ENCODE measurements at regions not wholly inside any gene's neighbourhood (a gene's known extent, or its start where the extent isn't known, plus 50 kb on each side); places are given as distances from the start of the nearest gene placed in this dataset.

DNA sequence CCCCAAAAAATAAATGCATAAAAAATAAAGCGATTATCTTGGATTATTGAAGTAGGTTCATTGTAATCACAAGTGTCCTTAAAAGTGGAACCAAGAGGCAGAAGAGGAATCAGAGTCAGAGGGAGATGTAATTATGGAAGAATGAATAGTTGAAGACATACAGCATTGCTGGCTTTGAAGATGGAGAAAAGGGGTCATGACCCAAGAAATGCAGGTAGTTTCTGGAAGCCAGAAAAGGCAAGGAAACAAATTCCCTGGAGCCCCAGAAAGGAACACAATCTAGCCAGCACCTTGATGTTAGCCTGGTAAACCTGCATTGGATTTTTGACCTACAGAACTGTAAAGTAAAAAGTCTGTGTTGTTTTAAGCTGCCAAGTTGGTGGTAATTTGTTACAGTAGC, 57.5 kb upstream of the PTGR2 start:
- intact Hi-C loops (cut with micrococcal nuclease) (no loop called here), dilution Hi-C loops (cut with MboI; ENCODE audit: extremely low pct_ligation_motif_present, low sequenced_read_pairs) (no loop called here)
- Histone ChIP-seq H3K9me3 (replicated peaks; ENCODE audit: control insufficient read depth, insufficient read depth, low read length) (no peaks in the 10 kb centered on the region), H2AFZ (ENCODE audit: low read depth, low read length) (no peak overlapping the region), H3K9ac (replicated peaks; ENCODE audit: extremely low read depth, insufficient read depth, low read length) (no peak overlapping the region), H3K9me1 (replicated peaks; ENCODE audit: control insufficient read depth, extremely low read depth, insufficient read depth, low read length) (no peaks in the 10 kb centered on the region), H3K4me1 (ENCODE audit: control insufficient read depth, extremely low read depth, insufficient read depth, low read length) (peaks cover 22% of the 10 kb centered on the region), H3K4me3 (replicated peaks in 1 of 3; ENCODE audit: insufficient read depth in 1 of 3, low read depth in 1 of 3, low read length in 3 of 3) (no peak overlapping the region), H3K36me3 (ENCODE audit: control insufficient read depth in 2 of 2, extremely low read depth in 1 of 2, insufficient read depth in 2 of 2, low read length in 2 of 2) (no peaks in the 10 kb centered on the region), H3K27ac (ENCODE audit: insufficient read depth, low read depth, low read length) (no peak overlapping the region), H3K79me2 (ENCODE audit: control insufficient read depth, insufficient read depth, low read length) (peaks cover 6% of the 10 kb centered on the region), H3K27me3 (ENCODE audit: control insufficient read depth in 2 of 2, insufficient read depth in 2 of 2, low read length in 2 of 2) (no peaks in the 10 kb centered on the region), H3K4me2 (ENCODE audit: insufficient read depth, low read length) (no peak overlapping the region), H4K20me1 (replicated peaks; ENCODE audit: control insufficient read depth, extremely low read depth, insufficient read depth, low read length) (no peaks in the 10 kb centered on the region)
- no peak for DNase-seq (ENCODE audit: low read depth, low spot score)
- TF ChIP-seq EZH2 (IDR thresholded peaks at IDR 0.05; ENCODE audit: borderline replicate concordance, low read depth, low read length, severe bottlenecking) (no peak), MYC (IDR thresholded peaks at IDR 0.05; ENCODE audit: low read depth, low read length) (no peak), GATA2 (IDR thresholded peaks at IDR 0.05; ENCODE audit: insufficient read depth, insufficient read length, low read depth, low read length) (no peak), POLR2AphosphoS5 (IDR thresholded peaks at IDR 0.05; ENCODE audit: insufficient read depth, low read depth, low read length) (no peak)
- POLR2A ChIA-PET: no interaction called here
- FAIRE-seq: no peak
- CTCF ChIA-PET: interaction anchor here (1.2 kb wide), 1 partner anchor 66 kb away, joined by 3 read pairs; no protein-coding TSS in a partner anchor
- BruUV-seq (replicated peaks): no TSS peak

GRCh38 chr14:73792481-73792880, 59.1 kb upstream of the PTGR2 start:
- intact Hi-C loops (cut with micrococcal nuclease): no loop called here
- Histone ChIP-seq H3K79me2 (ENCODE audit: control insufficient read depth, insufficient read depth, low read length) (peaks cover 22% of the 10 kb centered on the region), H3K27ac (ENCODE audit: insufficient read depth, low read depth, low read length) (no peak overlapping the region), H3K9ac (replicated peaks; ENCODE audit: extremely low read depth, insufficient read depth, low read length) (no peak overlapping the region), H2AFZ (ENCODE audit: low read depth, low read length) (no peak overlapping the region), H3K27me3 (ENCODE audit: control insufficient read depth in 2 of 2, insufficient read depth in 2 of 2, low read length in 2 of 2) (no peaks in the 10 kb centered on the region), H3K36me3 (ENCODE audit: control insufficient read depth in 2 of 2, extremely low read depth in 1 of 2, insufficient read depth in 2 of 2, low read length in 2 of 2) (no peaks in the 10 kb centered on the region), H3K9me1 (replicated peaks; ENCODE audit: control insufficient read depth, extremely low read depth, insufficient read depth, low read length) (no peaks in the 10 kb centered on the region), H4K20me1 (replicated peaks; ENCODE audit: control insufficient read depth, extremely low read depth, insufficient read depth, low read length) (no peaks in the 10 kb centered on the region), H3K4me3 (replicated peaks in 1 of 3; ENCODE audit: insufficient read depth in 1 of 3, low read depth in 1 of 3, low read length in 3 of 3) (no peak overlapping the region), H3K4me2 (ENCODE audit: insufficient read depth, low read length) (no peak overlapping the region), H3K9me3 (replicated peaks; ENCODE audit: control insufficient read depth, insufficient read depth, low read length) (no peaks in the 10 kb centered on the region), H3K4me1 (ENCODE audit: control insufficient read depth, extremely low read depth, insufficient read depth, low read length) (peaks cover 39% of the 10 kb centered on the region)
- dilution Hi-C loops (cut with MboI; ENCODE audit: extremely low pct_ligation_motif_present, low sequenced_read_pairs): no loop called here
- TF ChIP-seq POLR2A (IDR thresholded peaks at IDR 0.05; ENCODE audit: low read depth, low read length): no peak
- TF ChIP-seq GATA2 (IDR thresholded peaks at IDR 0.05; ENCODE audit: insufficient read depth, insufficient read length, low read depth, low read length): no peak
- TF ChIP-seq MYC (IDR thresholded peaks at IDR 0.05; ENCODE audit: low read depth, low read length): no peak
- TF ChIP-seq, protein P1, sequence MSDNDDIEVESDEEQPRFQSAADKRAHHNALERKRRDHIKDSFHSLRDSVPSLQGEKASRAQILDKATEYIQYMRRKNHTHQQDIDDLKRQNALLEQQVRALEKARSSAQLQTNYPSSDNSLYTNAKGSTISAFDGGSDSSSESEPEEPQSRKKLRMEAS (IDR thresholded peaks at IDR 0.05; ENCODE audit: insufficient read depth, insufficient read length): no peak
- no peak for TF ChIP-seq POLR2AphosphoS5 (IDR thresholded peaks at IDR 0.05; ENCODE audit: insufficient read depth, low read depth, low read length)
- TF ChIP-seq CTCF (IDR thresholded peaks at IDR 0.05; ENCODE audit: extremely low read depth in 1 of 2, insufficient read depth in 1 of 2, low read depth in 1 of 2, low read length in 2 of 2): no peak
- no peak for TF ChIP-seq EZH2 (IDR thresholded peaks at IDR 0.05; ENCODE audit: borderline replicate concordance, low read depth, low read length, severe bottlenecking)
- TF ChIP-seq JUN (IDR thresholded peaks at IDR 0.05; ENCODE audit: borderline replicate concordance, insufficient read depth, insufficient read length, low read depth): no peak
- no peak for TF ChIP-seq FOS (IDR thresholded peaks at IDR 0.05; ENCODE audit: borderline replicate concordance, insufficient read depth, low read length)
- ChIA-PET POLR2A (no interaction called here), CTCF (interaction anchor here (1.3 kb wide), 1 partner anchor 38 kb away, joined by 4 read pairs; no protein-coding TSS in a partner anchor)
- no peak for FAIRE-seq
- no peak for DNase-seq (ENCODE audit: low read depth, low spot score)
- no TSS peak for BruUV-seq (replicated peaks)
